ENCODE measurements at regions not wholly inside any gene's neighbourhood (a gene's known extent, or its start where the extent isn't known, plus 50 kb on each side); places are given as distances from the start of the nearest gene placed in this dataset.

DNA sequence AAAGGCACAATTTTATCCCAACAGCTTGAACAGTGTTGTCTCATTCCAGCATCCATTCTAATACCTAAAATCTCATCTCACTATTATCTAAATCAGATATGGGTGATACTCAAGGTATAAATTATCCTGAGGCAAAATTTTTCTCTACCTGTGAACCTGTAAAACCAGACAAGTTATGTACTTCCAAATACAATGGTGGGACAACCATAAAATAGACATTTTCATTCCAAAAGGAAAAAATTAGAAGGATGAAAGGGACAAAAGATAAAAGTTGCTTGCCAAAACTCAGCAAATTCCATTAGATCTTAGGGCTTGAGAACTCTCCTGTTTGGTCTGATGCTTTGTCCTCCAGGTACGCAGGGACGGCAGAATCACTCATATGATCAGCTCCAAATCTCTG, 650.5 kb downstream of the ADGRL2 start:
- intact Hi-C loops (cut with DNase I): no loop called here

DNA sequence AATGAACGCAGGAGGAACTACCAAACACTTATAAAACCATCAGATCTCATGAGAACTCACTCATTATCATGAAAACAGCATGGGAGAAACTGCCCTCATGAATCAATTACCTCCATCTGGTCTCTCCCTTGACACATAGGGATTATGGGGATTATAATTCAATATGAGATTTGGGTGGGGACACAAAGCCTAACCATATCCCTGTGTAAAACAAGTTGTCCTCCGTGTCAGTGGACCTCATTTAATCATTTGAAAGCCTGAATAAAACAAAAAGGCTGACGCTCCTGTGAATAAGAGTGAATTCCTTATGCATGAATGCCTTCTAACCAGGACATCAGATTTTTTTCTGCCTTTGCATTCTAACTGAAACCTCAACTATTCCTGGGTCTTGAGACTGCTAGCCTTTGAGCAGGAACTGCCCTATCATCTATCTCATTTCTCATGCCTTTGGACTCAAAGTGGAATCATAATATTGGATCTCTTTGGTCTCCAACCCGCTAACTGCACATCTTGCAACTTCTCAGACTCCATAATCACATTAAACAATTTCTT, 648.8 kb downstream of the ADGRL2 start:
- intact Hi-C loops (cut with DNase I): no loop called here
- no peak for DNase-seq

More for the DNA sequence above, 650.5 kb downstream of the ADGRL2 start:
- no peak for DNase-seq

DNA sequence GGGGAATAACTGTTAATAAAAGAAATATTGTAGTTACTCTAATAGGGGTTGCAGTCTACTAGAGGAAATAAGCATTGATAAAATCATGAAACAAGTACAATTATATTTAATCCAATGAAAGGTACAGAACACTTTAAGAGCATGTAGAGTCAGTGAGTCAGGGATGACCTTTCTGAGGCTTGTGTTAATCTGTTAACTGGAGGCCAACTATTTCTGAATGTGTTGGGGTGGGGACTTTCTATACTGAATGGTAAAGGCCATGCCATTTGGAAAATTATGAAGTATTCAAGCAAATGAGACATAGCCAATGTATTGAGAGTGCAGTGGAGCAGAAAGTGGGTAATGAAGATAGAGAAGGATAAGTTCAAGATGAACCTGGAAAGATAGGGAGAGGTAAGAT, 646.2 kb downstream of the ADGRL2 start:
- intact Hi-C loops (cut with DNase I): no loop called here
- DNase-seq: no peak

- no peak for DNase-seq
- intact Hi-C loops (cut with DNase I): no loop called here
Observed at GRCh38 chr1:82446236-82446635, 645.5 kb downstream of the ADGRL2 start.

DNA sequence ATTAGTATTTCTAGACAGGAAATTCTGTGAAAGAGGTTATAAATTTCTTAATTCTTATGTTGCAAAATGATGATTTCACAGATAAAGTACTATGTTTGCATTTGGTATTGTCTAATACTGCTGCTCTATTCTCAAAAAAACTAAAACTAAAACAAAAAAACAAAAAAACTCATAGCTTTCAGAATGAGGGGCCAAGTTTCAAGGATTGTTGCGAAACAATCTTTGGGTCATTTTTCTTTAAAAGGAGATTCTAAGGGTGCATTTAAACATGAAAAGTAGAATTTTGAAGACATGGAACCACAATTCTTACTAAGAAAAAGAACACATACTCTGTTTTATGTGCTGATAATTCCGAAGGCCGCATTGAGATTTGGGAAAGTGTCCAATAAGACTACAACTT, 645.1 kb downstream of the ADGRL2 start:
- no peak for DNase-seq
- intact Hi-C loops (cut with DNase I): no loop called here

DNA sequence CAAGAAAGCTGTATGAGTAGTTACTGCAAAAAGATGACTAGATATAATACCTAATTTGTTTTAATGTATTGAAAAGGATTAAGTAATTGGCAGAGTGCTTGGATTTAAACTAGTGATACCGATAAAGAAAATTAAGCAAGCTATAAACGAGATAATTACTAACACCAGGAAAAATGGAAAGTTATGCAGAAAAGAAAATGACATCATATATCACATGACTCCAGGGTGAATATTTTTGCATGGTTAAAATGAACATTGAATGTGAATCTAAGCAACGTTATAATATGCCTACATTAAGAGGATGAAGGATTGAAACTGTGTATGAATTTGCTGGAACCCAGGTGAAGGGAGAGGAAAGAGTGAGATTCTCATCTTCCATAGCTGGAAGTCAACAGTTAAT, 644.4 kb downstream of the ADGRL2 start:
- no peak for DNase-seq
- intact Hi-C loops (cut with DNase I): no loop called here

GRCh38 chr1:82441402-82441801, 640.7 kb downstream of the ADGRL2 start:
- intact Hi-C loops (cut with DNase I): no loop called here
- DNase-seq: no peak

DNA sequence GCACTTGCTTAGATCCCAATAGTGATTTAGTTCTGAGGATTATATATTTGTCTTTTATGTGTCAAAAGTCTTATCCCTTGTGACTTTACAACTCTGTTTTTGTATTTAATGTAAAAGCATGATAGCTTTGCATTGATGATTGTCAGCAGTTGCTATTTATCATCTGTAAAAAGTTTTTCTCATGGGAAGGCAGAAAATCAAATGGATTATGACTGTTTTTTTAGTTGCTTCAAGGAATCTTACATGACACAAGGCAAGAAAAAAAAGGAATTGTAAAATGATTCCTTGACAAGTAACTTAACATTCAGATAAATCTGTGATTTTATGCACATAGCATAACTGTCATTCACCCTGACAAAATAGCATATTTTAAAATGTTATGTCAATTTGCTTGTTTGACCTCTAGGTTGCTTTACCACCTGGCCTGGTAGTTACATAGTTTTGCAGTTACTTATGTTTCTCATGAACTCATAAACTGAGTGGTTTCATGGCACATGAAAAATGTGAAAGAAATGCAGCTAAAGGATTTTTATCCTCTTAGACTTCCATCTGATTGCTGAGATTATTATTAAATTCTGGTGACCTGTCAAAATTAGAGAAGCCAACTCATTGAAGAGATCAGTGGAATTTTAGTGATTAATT, 622.6 kb downstream of the ADGRL2 start:
- intact Hi-C loops (cut with DNase I): no loop called here

GRCh38 chr1:82421782-82422181, 621.0 kb downstream of the ADGRL2 start:
- no peak for DNase-seq
- intact Hi-C loops (cut with DNase I): no loop called here

More for the DNA sequence above, 622.6 kb downstream of the ADGRL2 start:
- no peak for DNase-seq

DNA sequence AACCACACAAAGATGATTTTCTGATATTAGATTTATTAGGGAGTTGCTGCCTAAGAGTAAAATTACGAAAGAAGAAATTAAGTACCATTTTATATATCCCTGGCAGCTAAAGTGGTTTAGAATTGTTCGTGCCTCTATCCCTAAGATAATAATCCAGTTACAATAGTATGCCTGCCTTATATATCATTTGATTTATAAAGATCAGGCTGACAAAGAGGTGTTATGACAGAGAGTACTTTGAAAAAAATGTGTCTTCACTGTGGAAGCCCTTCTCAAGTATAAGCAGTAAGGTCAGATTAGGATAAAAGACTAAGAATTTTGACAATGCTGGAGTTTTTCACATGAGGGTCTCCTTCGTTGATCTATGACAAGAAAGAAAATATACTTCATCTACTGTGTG, 619.9 kb downstream of the ADGRL2 start:
- intact Hi-C loops (cut with DNase I): no loop called here
- no peak for DNase-seq

DNA sequence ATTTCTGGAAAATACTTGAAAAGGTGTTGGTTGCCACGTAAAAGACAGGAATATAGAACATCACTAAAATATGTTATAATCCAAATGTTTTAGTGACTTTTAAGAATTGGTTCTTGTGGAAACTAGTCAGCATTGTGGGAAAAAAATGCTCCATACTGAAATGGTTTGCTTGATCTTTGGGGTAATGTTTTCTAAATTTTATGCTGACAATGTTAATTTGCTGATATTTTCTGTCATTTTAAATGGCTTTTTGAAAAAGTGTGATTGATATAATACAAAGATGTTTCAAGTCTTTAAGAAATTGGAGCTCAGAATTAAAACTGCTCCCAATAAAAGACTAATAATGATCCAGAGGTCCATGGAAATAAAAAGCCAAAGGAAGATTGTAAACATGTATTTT, 610.9 kb downstream of the ADGRL2 start:
- intact Hi-C loops (cut with DNase I): no loop called here
- DNase-seq: no peak

GRCh38 chr1:82405333-82405732, 604.6 kb downstream of the ADGRL2 start:
- intact Hi-C loops (cut with DNase I): no loop called here
- DNase-seq: no peak

- DNase-seq: no peak
- intact Hi-C loops (cut with DNase I): no loop called here
Observed at GRCh38 chr1:82401116-82401515, 600.4 kb downstream of the ADGRL2 start.

GRCh38 chr1:82400521-82400920, 599.8 kb downstream of the ADGRL2 start:
- intact Hi-C loops (cut with DNase I): no loop called here
- DNase-seq: no peak

DNA sequence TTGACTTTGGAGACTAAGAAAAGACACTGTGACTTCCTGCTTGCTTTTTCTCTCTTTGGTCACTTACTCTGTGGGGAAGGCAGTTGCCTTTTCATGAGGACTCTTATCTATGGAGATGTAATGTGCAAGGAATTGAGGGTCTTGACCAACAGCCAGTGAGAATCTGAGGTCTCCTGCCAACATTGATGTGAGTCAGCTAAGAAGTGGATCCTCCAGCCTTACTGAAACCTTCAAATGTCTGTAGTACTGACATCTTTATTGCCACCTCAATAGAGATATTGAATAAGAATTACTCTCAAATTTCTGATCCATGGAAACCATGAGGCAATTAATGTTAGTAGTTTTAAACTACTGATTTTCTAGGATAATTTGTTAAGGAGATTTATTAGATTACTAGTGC, 598.4 kb downstream of the ADGRL2 start:
- intact Hi-C loops (cut with DNase I): no loop called here
- DNase-seq: no peak

GRCh38 chr1:82398357-82398756, 597.6 kb downstream of the ADGRL2 start:
- intact Hi-C loops (cut with DNase I): no loop called here

DNA sequence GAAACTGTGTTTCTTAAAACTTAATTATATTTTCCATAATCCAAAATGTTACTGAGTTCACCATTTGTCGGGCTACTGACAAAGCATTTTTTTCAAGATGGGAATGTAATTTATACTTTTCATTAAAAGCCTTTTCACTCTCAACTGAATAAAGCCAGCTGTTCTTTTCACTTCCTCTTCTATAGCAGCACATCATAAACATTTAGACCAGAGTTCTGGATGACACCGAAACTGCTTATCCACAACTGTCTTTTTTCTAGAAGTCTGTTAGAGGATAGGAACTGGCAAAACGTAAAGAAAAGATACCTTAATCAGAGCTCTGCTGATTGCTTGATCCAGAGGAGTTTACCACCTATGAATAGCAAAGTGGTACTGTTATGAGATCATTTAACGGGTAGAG, 594.7 kb downstream of the ADGRL2 start:
- DNase-seq: no peak
- intact Hi-C loops (cut with DNase I): no loop called here

More at GRCh38 chr1:82398357-82398756, 597.6 kb downstream of the ADGRL2 start:
- no peak for DNase-seq

DNA sequence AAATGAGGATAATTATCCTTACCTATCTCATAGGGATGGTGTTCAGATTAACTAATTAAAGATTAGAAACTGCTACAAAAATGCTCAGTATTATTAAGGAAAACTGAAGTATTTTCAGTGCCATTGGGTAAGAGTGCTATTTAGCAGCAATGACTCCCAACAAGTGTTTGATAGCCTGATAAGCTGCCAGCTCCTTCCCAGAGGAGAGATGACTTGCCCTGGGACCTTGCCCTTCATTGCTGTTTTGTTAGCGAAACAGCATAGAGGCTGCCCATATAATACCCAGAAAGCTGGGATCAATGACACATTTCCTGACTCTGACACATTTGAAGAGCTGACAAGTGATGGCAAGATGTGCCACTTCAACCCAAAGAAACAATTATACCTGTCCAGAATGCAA, 592.2 kb downstream of the ADGRL2 start:
- no peak for DNase-seq
- intact Hi-C loops (cut with DNase I): no loop called here

DNA sequence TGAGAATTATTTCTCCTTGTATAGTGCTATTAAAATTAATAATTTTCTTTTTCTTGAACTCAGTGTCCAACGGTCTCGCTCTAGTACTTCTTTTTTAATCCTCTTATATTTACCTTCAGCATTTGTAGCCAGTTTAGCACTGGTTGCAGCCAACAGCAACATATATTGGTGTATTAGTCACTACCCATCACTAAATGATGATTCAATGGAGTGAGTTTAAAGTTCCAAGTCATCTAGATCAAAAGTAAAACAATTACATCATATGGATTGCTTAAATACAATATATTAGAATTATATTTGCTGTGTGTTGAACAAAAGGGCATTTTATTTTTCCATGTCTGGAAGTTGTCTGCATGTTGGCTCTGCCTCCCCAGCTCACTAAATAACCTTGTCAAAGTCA, 591.8 kb downstream of the ADGRL2 start:
- intact Hi-C loops (cut with DNase I): no loop called here
- DNase-seq: no peak

DNA sequence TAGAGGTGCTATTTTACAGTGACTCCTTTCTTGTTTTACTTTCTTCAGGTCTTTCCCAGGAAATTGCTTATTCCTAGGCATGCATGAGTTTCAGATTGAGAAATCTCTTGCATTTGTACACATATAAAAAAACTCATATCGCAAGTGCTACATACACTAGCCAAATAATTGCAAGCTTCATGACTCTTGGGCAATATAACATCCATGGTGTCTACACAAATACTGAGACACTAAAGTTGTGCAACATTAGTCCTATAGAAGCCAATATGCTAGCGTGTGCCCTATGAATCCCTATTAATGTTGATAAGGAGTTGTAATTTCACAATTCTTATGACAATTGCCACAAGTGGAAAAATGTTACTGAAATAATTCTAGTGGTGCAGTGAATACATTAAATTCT, 591.0 kb downstream of the ADGRL2 start:
- intact Hi-C loops (cut with DNase I): no loop called here
- no peak for DNase-seq

- intact Hi-C loops (cut with DNase I): no loop called here
- DNase-seq: no peak
Observed at GRCh38 chr1:82390627-82391026, 589.9 kb downstream of the ADGRL2 start.

DNA sequence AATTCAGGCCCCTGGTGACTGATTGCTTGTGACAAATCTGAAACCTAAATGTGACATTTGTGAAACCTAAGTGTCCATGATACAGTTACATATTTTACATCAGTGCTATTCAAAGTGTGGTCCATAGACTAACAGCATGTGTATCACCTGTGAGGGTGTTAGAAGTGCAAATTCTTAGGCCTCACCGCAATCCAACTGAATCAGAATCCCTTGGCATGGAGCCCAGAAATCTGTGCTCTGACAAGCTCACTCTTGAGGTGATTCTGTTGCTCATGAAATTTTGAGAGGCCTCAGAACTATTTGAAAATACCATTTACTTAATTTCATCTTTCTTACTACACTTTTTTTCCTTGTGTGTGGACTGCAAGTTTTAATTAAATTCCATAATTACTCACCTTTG, 587.9 kb downstream of the ADGRL2 start:
- no peak for DNase-seq
- intact Hi-C loops (cut with DNase I): no loop called here

GRCh38 chr1:82387012-82387366, 586.3 kb downstream of the ADGRL2 start:
- DNase-seq: no peak
- intact Hi-C loops (cut with DNase I): no loop called here

All from posterior cingulate gyrus (tissue), 11 donors.